ENCODE measurements at regions not wholly inside any gene's neighbourhood (a gene's known extent, or its start where the extent isn't known, plus 50 kb on each side); places are given as distances from the start of the nearest gene placed in this dataset.
"Not testable (repeated sequence)": the region's sequence is repeated elsewhere in the genome, so short reads cannot be mapped to it uniquely, and the experiment has no call there.

DNA sequence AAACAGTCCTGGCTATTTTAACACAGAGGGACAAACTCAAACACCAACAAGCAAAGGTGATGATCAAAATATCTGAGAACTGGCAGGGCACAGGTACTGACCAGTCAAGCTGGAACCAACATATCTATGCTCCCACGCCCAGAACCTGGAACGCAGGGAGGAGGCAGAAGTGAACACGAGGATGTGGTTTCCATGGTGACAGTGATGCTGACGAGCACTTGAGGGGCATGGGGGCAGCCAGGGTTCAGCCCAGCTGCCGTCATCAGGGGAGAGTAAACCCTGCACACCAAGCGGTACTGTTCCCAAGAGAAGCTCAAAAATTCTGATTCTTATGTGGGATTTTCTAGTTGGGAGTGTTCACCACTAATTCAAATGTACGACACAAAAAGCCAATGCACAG, 113.6 kb upstream of the SFSWAP start:
- no peak for DNase-seq (ENCODE audit: low read depth, low spot score)

DNA sequence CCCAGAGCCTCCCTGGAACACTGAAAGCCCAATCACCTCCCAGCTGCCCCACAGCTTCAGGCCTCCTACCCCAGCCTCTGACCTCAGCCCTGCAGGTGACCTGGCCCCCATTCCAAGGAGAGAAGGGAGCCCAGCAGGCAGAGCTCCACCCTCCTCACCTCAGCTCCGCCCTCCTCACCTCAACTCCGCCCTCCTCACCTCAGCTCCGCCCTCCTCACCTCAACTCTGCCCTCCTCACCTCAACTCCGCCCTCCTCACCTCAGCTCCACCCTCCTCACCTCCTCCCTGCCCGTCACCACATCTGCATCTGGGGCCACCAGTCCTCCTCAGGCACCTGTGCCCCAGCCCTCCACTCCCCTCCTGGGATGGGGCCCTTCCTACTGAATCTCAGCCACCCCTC, 112.2 kb upstream of the SFSWAP start:
- no peak for DNase-seq (ENCODE audit: low read depth, low spot score)

DNA sequence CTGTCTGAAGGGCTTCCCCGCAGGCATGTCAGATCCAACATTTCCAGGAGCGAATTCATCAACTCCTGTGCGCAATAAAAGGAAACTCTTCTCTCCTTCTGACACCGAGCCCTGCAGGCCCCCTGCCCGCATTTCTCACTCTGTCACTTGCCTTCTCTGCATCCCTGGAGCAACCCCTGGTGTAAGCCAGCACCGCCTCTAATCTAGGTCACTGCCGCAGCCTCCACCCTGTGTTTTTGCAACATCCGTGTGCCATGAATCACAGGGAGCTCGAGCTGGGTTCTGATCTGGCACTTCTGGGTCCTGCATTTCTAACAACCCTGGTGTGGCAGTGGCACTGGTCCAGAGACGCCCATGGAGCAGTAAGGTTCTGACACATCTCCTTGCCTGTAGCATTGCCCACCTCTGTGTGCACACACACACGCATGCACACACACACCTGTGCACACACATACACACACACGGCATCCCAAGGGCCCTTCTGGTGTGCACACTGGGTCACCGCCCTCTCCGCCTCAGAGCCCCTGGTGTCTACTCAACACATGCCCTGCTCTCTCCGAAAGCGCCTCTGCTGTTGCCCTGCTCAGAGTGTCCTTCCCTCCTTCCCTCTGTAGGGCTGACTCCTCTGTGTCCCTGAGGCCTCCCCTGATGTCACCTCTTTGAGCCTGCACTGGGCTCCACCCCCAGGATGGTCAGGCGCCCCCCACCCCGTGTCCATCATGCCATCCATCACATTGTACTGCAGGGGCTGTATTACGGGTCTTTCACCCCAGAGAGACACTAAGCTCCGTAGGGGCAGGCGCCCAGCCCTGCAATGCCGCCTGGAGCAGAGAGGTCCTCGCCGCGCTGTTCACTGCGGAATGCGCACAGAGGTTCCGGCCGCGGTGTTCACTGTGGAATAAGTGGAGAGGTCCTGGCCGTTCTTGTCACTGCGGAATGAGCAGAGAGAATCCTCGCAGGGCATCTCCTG, 111.4 kb upstream of the SFSWAP start:
- no peak for DNase-seq (ENCODE audit: low read depth, low spot score)

DNA sequence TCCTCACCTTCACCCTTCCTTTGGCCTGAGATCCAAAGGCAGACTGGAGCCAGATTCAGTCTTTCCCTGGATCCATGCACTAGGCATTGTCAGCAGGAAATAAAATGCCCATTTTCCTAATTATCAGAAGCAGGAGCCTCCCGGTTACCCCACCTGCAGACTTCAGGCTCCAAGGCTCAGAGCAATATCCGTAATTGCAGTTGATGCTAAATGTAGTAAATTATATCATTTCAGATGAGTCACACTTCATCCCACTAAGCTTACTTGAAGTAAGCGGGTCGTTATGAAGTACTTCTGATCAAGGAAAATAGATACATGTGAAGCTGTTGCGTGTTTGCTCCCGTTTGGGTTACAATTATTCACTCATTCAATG, 110.7 kb upstream of the SFSWAP start:
- DNase-seq (ENCODE audit: low read depth, low spot score): no peak

DNA sequence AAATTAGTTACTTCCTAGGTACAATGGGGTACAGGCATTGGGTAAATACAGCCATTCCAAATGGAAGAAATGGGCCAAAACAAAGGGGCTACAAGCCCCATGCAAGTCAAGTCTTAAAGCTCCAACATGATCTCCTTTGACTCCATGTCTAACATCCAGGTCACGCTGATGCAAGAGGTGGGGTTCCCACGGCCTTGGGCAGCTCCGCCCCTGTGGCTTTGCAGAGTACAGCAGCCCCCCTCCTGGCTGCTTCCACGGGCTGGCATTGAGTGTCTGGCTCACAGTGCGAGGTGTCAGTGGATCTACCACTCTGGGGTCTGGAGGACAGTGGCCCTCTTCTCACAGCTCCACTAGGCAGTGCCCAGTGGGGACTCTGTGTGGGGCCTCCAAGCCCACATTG, 109.4 kb upstream of the SFSWAP start:
- not testable (repeated sequence) for DNase-seq (ENCODE audit: low read depth, low spot score)

DNA sequence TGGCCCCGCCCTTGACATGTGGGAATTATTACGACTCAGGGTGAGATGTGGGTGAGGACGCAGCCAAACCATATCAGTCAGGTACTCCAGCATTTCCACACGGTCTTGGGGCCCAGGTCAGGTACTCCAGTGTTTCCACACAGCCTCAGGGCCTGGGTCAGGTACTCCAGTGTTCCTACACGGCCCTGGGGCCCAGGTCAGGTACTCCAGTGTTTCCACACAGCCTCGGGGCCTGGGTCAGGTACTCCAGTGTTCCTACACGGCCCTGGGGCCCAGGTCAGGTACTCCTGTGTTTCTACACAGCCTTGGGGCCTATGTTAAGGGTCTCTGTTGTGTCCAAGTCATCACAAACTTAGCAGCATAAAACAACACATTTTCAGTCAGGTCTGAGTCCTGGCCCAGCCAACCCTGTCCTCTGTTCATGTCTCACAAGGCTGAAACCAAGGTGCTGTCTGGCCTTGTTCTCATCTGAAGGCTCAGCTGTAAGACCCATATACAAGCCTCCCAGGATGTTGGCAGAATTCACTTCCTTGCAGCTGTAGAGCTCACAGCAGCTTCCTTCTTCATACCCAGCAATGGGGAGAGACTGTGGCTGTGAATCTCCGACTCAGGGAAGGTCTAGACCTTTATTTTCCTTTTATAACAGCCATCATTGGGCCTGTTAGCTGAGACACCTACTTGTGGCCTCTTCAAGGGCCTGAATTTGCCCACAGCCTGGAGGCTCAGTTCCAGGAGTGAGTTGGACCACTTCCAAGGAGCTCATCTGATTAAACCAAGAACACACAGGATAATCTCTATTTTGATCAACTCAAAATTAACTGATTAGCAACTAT, 107.6 kb upstream of the SFSWAP start:
- DNase-seq (ENCODE audit: low read depth, low spot score): no peak

DNA sequence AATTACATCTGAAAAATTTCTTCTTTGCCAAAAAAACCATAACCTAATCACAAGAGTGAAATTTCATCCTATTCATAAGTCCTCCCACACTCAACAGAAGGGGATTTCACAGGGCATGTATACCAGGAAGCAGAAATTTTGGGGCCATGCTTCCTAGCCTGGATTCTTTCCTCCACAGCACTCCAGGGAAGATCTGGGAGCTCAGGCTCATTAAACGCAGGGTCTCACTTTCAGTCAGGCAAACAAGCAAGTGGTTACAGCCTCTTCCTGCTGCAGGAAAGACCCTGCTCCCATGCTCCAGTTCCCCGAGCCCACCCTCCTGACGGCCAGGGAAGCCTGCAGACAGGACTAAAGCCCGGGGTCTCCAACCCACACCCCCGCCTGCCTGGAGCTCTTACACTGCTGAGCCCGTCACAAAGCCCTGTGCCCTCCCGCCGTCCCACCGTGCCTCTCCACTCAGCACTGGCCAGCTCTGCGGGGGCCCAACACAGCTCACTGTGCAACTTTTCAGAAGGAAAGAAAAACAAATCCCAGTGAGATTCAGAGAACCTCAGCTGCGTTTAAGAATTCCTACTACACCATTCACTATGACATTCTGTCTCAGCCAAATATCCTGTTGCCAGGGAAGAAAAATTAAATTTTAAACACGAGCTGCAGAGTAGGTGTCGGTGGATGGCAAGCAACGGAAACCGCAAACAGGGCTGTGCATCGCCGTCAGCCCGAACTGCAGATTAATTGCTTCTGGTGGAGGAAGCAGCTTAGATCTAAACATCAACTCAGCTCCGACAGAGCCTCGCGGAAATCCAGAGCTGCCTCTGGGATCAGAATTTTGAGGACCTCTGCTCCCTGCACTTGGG, 106.7 kb upstream of the SFSWAP start:
- DNase-seq (ENCODE audit: low read depth, low spot score): no peak

DNA sequence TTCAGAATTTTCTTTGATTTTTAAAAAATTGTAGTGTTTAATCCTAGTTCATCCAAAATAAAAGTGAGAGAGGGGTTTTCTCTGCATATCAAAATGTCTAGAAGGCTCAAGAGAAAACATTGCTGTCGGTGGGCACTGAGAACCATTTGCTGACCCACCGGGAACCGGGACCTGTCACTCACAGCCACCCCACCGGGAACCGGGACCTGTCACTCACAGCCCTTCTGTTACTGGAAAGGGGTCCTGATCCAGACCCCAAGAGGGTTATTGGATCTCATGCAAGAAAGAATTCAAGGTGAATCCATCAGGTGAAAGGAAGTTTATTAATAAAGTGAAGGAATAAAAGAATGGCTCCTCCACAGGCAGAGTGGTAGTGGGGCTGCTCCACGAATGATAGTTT, 106.0 kb upstream of the SFSWAP start:
- DNase-seq (ENCODE audit: low read depth, low spot score): no peak

DNA sequence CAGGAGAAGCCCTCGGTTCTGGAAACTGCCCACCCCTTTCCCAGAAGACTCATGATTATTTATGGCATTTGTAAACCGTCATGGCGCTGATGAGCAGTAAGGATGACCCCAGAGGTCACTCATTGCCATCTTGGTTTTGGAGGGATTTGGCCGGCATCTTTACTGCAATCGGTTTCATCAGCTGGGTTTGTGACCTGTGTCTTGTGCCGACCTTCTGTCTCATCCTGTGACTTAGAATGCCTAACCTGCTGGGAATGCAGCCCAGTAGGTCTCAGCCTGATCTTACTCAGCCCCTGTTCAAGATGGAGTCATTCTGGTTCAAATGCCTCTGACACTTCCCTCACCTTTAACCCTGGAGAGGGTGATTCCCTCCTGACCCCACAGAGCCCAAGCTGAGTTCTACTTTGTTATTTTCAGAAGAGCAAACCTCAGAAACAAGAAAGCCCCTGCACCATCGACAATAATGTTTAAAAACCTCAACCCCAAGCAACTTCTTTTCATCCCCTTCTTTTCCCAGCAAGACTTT, 105.5 kb upstream of the SFSWAP start:
- no peak for DNase-seq (ENCODE audit: low read depth, low spot score)

DNA sequence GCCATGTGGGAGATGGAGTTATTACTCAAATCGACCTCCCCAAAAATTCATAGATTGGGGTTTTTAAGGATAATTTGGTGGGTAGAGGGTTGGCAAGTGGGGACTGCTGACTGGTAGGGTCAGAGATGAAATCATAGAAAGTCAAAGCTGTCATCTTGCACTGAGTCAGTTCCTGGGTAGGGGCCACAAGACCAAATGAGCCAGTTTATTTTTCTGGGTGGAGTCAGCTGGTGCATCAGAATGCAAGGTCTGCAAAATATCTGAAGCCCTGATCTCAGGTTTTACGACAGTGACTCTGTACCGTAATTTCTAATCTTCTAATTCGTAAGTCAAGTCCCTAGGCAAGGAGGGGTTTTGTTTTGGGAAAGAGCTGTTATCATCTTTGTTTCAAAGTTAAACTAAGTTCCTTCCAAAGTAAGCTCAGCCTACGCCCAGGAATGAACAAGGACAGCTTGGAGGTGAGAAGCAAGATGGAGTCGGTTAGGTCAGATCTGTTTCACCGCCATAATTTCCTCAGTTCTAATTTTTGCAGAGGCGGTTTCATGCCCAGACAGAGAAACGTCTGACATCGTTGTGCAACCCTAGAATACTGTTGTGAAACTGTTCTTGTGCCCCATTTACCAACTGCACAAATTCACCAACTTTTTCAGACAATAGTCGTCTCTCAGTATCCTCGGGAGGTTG, 104.5 kb upstream of the SFSWAP start:
- no peak for DNase-seq (ENCODE audit: low read depth, low spot score)

DNA sequence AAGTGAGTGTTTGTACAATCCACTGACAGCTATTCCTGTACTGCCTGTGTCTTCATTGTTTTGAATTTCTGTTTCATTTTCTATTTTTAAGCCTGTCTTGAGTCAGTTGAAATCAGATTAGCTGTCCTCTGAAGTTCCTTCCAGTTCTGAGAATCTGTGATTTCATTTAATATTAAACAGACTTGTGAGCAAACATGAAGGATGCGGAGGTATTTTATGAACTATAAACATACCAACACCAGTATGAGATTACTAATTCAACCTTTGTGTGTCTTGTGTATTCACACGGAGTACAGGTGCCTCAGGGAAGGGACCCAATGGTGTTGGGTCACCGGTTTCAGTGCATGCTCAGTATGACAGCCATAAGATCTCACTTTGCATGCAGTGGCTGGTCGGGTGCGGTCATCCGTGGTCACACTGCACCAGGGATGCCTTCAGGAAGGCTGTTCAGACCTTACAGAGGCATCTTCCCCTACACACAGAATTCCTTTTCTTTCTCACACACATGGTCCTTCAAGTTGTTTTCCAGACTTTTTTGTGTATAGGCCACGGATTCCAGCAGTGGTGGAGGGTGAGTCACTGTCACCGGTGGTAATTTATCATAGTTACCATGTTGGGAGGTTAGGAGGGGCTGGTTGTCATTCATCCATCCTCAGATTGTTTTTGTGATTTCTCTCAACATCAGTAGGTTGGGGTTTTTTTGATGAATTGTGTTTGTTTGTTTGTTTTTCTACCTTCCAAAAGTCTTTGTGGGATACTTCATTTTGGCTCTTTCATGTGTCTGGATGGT, 103.0 kb upstream of the SFSWAP start:
- no peak for DNase-seq (ENCODE audit: low read depth, low spot score)

DNA sequence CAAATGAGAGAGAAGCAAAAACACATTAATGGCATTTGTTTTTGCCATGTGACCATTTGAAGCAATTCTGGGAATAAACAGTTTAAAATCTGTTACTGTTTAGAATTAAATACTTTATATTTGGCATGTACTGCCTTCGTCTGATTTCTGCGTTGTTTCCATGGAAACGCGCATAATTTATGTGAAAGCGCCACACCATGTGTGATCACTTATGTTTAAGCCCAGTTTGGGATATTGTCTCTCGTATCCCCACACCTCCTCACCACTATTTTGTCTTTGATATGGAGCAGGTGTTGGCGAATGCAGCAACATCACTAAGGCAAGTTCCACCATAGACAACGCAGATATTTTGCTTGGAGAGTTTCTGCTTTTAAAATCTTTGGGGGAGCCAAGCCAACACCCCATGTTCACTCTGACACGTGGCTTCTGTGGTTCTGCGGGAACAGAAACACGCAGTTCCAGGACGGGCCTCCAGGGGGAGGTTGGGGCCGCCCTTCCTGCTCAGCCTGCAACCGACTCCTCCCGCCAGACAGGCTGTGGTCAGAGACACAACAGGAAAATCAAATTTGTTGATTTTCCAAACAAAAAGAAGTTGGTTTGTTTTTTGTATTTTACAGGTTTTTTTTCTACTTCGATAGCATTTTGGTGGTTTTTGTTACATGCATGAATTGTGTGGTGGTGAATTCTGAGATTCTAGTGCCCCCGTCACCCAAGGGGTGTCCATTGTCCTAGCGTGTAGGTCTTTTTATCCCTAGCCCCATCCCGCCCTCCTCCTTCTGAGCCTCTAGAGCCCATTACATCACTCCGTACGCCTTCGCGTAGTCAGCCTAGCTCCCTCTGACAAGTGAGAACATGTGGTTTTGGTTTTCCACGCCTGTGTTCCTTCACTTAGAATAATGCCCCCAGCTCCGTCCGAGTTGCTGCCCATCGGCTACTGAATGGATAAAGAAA, 101.9 kb upstream of the SFSWAP start:
- peak; percentile 87 for DNase-seq (ENCODE audit: low read depth, low spot score)

DNA sequence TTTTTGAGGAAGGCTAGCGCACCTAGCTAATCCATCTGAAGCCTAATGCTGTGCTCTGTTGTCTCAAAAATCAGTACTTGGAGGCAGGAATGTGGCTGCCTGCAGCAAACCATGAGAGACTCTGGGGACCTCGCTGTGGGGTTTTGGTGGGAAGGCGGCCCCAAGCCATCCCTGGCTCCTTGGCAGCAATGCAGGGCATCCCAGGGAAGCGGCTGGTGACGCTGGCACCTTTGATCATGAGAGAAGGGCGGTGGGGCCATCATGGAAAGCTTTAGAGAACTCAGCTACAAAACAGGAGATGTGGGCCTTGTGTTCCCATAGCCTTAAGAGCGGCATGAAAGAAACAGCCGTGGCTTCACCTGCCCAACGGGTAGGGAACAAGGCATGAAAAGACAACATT, 101.1 kb upstream of the SFSWAP start:
- DNase-seq (ENCODE audit: low read depth, low spot score): no peak

DNA sequence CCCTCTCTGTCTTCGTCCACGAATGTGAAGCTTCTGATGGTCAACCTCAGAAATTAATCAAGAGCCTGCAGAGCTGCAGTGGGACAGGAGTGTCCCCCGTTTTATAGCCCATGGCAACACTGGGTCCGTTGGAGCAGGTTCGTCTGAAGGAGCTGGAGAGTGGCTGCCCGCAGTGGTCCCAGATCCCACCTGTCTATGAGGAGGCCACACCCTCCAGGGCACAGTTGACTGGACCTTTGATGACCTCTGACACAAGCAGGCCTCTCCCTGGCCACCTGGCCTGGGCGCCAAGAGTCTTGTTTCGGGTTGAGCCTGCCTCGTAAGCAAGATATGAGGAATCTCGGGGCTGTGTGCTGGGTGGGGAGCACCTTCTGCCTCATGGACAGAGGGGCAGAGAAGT, 100.7 kb upstream of the SFSWAP start:
- DNase-seq (ENCODE audit: low read depth, low spot score): no peak

DNA sequence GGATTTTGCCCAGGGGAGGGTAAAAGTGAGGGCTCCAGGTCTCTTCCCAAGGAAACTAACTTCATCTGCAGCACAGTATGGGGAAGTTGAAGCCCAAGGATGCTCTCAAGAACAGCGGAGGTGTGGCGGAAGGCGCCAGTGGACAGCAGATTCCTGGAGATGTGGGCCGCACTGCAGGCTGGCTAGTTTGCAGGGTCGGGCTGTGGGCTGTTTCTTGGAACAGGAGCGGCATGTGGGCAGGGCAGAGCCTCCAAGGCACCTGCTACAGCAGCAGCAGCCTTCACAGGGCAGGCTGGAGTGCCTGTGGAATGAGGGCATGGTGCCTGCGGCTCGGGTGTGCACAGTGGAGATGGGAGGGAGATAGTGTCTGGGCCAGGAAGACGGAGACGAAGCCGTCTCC, 100.0 kb upstream of the SFSWAP start:
- no peak for DNase-seq (ENCODE audit: low read depth, low spot score)

DNA sequence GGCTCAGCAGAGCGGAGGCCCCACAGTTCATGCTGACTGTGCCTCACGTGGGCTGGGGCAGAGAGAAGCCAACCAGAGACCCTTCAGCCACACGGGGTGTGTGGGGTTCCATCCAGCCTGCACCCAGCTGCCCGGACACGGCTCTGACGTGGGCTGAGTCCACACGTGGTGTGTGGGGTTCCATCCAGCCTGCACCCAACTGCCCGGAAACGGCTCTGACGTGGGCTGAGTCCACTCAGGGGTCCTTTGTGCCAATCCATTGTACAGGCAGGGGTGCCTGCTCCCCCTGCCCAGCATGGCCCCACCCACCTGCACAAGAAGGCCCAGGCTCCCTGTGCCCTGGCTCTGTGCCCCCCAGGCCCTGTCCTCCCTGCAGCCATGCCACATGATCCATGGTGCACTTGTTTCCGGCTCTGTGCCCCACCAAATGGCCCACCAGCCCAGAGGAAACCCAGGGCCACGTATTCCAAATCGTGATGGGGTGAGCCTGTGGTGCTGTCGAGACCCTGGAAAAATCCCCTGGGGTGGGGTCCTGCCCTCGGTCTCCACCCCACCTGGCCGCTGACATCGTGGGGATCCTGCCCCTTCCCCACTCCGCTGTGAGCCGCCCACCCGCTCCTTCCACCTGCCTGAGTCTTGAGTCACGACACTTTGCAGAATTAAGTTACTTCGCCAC, 99.3 kb upstream of the SFSWAP start:
- DNase-seq (ENCODE audit: low read depth, low spot score): no peak

DNA sequence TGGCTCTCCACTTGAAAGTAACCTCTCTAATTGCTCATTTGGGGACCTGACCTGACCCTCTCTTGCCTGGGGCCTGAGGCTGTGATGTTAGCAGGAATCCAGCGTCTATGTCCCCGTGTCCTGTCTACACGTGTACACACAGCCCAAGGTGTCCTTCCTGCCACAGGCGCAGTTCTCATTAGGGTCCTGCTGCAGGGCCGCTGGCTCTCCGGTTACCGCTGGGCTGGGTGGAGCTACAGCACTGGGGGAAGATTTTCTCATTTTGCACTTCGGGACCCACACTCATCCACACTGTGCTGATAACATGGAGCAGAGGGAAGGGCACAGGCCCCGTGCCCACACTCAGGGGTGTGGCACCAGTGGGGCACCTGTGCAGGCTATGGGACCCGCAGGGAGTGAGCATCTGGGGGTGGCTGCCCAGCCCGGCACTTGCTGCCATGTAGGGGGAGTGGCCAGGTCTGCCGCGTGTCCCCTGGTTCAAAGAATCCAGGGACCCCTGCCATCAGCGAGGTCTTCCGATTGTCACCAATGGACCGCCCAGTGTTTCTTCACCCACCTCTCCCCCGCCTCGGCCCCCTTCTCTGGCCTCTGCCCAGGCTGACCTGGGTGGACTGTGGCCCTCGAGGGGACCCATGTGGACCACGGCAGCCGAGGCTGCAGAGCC, 98.7 kb upstream of the SFSWAP start:
- no peak for DNase-seq (ENCODE audit: low read depth, low spot score)

DNA sequence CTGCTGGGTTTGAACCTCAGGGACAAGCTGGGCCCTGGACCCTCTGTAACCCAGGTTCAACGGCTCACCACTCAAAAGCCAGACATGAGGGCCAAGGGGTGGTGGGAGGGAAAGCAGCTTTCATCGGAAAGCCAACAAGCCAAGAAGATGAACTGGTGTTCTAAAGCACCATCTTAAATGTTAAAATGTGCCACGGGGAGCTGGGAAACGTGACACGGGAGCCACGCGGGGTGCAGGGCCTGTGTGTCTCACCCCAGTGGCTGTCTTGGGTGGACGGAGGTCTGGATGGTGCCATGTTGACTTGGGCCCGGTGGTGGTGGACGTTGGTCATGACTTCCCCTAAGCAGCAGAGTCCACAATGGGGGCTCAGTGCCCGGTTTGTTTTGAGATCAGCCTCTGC, 97.7 kb upstream of the SFSWAP start:
- DNase-seq (ENCODE audit: low read depth, low spot score): no peak
